SHP77 (cell line): ENCODE measurements at regions not wholly inside any gene's neighbourhood (a gene's known extent, or its start where the extent isn't known, plus 50 kb on each side); places are given as distances from the start of the nearest gene placed in this dataset.
"Not testable (repeated sequence)": the region's sequence is repeated elsewhere in the genome, so short reads cannot be mapped to it uniquely, and the experiment has no call there.

ENCODE experiments used
- DNase-seq, 2 experiments: peaks; one replicate each; lab custom pipeline; 2025; lab: John Stamatoyannopoulos, UW

- DNase-seq, result no peak
Measured at GRCh38 chr15:26261413-26261812, 398.3 kb upstream of the ATP10A start.

- peak; percentile 9 to 27 for DNase-seq
Measured at GRCh38 chr15:26260517-26261133, 397.5 kb upstream of the ATP10A start.

GRCh38 chr15:26259581-26259980 lies 396.5 kb upstream of the ATP10A start:
- no peak for DNase-seq

GRCh38 chr15:26244782-26245181 lies 381.7 kb upstream of the ATP10A start:
- DNase-seq, result not testable (repeated sequence)

GRCh38 chr15:26243382-26243781 lies 380.3 kb upstream of the ATP10A start:
- no peak for DNase-seq

- no peak for DNase-seq
Measured at GRCh38 chr15:26242565-26243071, 379.5 kb upstream of the ATP10A start.

DNA sequence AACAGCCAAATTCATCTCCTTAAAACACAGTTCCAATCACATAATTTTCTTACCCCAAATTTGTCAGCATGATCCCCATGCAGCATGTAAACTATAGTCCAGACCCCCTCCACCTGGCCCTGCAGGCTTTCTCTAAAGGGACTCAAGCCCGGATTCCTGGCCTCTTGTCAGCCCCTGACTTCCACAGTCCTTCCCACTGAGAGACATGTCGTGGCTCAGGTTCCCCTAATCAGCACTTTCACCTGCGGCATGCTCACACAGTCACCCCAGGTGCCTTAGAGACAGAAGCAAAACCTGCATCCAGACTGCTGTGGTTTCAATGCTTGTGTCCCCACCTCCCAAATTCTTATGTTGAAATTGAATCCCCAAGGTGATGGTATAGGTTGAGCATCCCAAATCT lies 372.7 kb upstream of the ATP10A start:
- no peak for DNase-seq

- DNase-seq, result no peak
Measured at GRCh38 chr15:26234976-26235767, 372.0 kb upstream of the ATP10A start.

GRCh38 chr15:26232691-26233090 lies 369.6 kb upstream of the ATP10A start:
- no peak for DNase-seq

DNA sequence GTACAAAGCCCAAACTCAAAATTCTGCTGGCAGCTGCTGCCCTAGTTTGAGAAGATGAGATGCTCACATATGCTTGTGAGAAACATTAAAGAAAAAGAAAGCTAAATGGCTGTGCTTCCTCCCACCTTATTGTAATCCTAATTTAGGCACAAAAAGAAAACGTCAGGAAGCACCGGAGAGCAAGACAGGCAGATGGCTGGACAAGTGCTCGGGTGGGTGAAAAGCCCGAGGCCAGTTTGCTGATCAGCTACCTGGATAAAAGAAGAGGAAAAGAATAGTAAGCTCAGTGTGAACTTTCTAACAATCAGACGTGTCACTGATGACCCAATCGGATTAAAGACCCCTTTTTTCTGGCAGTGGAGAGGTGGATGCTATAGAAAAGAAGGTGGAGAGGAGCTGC lies 368.0 kb upstream of the ATP10A start:
- no peak for DNase-seq

DNA sequence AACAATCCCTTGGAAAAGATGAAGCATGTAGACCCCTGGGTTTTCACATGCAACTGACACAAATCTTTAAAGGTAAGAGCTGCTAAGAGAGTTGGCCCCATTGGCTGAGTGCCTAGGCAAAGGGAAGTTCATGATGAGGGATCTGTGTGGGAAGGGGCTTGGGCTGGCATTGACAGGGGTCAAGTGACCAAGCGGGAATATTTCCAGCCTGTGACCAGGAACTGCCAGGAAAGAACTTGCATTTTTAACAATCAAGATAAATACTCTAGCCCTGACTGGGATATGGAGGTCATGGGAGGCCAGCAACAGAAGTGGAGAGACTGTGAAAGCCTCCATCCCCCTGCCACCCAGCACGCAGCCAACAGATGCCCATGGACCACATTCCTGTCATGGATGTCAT lies 361.1 kb upstream of the ATP10A start:
- DNase-seq, result no peak

DNA sequence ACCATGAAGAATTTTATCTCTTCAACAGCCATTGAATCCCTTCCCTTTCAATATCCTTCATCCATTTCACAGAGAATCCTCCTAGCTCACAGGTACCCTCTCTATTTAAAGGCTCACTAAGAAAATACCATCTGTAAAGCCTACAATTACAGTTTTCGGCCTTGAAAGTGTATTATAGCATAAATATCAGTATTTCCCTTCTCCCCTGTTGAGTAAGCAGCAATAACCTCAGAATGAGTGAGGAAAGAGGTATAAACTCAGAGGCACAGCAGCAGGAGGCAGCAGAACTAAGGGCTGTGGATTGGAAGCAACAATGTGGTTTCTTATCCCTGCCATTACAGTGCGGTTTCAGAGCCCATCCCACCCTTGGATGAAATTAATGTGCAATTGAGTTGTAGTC lies 360.6 kb upstream of the ATP10A start:
- no peak for DNase-seq

DNA sequence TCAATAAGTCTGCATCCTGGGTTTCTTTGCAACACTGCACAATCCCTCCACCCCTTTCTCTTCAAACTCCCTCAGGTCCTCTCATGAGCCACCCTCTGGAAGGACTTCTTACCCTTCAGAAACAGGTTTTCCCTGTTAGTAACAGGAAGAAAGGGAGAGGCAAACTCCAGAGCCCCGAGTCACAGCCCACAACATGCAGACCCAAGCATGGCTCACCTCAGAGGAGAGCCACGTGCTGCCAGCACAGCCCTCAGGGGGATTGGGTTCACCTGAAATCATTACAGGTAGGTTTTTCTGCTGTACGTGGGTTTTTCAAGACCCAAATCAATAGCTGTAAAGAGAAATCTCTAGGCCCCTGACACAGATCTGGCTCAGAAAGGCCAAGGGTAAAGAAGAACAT lies 359.7 kb upstream of the ATP10A start:
- DNase-seq, result no peak

GRCh38 chr15:26217043-26217442 lies 353.9 kb upstream of the ATP10A start:
- not testable (repeated sequence) for DNase-seq

DNA sequence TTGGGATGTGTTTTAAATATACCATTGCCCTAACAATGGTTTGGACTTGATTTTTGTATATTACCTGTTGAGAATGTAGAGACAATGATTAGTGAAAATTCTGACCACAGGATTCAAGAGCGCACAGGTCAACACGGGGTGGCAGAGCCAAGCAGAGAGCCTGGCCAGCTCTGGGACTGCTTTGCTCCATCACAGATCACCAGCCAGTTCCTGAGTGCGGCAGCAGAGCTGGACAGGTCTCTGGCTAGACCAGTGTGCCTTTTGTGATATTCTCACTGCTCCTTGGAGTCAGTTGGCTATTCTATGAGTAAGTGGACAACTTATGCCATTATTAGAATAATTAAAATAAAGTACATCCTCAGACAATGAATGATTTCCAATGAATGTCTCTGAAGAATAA lies 351.2 kb upstream of the ATP10A start:
- DNase-seq, result no peak

GRCh38 chr15:26213427-26213826 lies 350.3 kb upstream of the ATP10A start:
- DNase-seq, result no peak

DNA sequence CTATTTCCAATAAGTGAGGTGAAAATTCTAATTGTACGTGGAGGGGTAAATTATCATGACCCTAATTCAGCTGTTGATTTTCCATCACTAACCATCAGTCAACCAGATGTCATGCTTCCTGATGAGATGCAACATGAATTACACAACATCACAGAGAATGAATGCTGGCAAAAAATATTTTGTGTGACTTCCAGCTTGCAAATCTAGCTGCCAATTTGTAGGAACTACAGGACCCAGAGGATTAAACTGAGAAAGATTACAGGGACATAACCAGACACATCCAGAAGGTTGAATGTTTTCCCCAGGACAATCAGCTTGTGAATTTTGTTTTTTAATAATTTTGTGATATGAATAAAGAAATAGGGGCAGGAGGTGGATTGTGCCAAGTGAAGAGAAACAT lies 349.0 kb upstream of the ATP10A start:
- no peak for DNase-seq

DNA sequence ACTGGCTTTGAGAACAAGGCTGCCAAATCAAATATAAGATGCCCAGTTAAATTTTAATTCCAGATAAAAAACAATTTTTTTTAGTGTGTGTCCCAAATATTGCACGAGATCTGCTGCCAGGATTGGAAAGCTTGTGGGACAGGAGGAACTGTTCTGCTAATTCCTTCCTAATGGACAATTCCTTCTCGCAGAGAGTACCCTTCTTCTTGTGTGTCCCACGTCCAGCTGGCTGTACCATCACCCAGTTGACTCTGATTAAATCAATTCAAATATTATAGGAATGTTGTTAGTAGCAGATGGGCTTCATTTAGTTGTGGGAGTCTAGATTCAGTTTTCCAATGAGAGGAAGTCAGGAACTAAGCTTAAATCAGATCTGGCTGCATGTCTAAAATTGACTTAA lies 347.9 kb upstream of the ATP10A start:
- DNase-seq, result no peak

GRCh38 chr15:26201177-26201858 lies 338.2 kb upstream of the ATP10A start:
- no peak for DNase-seq

- DNase-seq, result no peak
Measured at GRCh38 chr15:26200427-26200826, 337.3 kb upstream of the ATP10A start.

GRCh38 chr15:26197719-26198118 lies 334.6 kb upstream of the ATP10A start:
- no peak for DNase-seq

- no peak for DNase-seq
Measured at GRCh38 chr15:26197060-26197459, 333.9 kb upstream of the ATP10A start.

DNA sequence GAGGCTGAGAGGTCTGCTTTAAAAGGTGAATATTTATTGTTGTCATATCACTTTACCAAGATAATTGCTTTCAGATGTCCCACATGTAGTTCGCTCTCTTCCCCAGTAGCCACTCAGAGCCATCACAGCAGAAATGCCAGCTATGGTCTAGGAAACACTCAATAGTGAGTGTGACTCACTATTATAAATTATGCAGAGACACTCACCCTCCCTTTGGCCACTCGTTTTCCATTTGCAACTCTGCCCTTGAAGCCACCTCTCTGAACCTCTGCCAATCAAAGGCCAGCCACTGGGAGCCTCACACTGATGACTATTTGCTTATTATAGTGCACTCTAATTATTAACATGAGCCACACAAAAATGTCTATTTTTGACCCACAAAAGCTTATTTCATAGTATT lies 328.1 kb upstream of the ATP10A start:
- DNase-seq, result no peak
